GM06990 (cell line): ENCODE measurements at regions not wholly inside any gene's neighbourhood (a gene's known extent, or its start where the extent isn't known, plus 50 kb on each side); places are given as distances from the start of the nearest gene placed in this dataset.

Source experiments
- DNase-seq: peaks from one replicate; pipeline ENCODE4 v3.0.0-alpha.2; 2011; ENCODE audit not compliant: insufficient read length; ENCODE audit errors: extremely low read depth
- H3K27me3 ChIP-seq: replicated peaks from 2 replicates; pipeline ENCODE4 v1.6.0; 2011; ENCODE audit warnings: low read length; ENCODE audit not compliant: control insufficient read depth, insufficient read depth
- H3K36me3 ChIP-seq: 2 replicates; pipeline ENCODE4 v1.5.1; 2011; ENCODE audit warnings: low read length; ENCODE audit not compliant: control insufficient read depth, insufficient read depth
- H3K4me3 ChIP-seq: replicated peaks from 2 replicates; pipeline ENCODE4 v1.5.1; 2011; ENCODE audit warnings: low read depth, mild to moderate bottlenecking, control low read depth, low read length
- TF ChIP-seq, protein P1 (sequence below): IDR thresholded peaks from 2 replicates; pipeline ENCODE4 v1.5.1; 2011; ENCODE audit warnings: low read length, control low read depth, mild to moderate bottlenecking, inconsistent platforms; ENCODE audit not compliant: insufficient read depth, poor library complexity, severe bottlenecking

GRCh38 chr3:152127058-152127457 is 141.7 kb upstream of the MBNL1 start:
- peak; percentile 83 for DNase-seq
- Histone ChIP-seq H3K4me3 (no peak overlapping the region), H3K27me3 (no peaks in the 10 kb centered on the region), H3K36me3 (no peaks in the 10 kb centered on the region)
- TF ChIP-seq, protein P1, sequence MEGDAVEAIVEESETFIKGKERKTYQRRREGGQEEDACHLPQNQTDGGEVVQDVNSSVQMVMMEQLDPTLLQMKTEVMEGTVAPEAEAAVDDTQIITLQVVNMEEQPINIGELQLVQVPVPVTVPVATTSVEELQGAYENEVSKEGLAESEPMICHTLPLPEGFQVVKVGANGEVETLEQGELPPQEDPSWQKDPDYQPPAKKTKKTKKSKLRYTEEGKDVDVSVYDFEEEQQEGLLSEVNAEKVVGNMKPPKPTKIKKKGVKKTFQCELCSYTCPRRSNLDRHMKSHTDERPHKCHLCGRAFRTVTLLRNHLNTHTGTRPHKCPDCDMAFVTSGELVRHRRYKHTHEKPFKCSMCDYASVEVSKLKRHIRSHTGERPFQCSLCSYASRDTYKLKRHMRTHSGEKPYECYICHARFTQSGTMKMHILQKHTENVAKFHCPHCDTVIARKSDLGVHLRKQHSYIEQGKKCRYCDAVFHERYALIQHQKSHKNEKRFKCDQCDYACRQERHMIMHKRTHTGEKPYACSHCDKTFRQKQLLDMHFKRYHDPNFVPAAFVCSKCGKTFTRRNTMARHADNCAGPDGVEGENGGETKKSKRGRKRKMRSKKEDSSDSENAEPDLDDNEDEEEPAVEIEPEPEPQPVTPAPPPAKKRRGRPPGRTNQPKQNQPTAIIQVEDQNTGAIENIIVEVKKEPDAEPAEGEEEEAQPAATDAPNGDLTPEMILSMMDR = no peak

DNA sequence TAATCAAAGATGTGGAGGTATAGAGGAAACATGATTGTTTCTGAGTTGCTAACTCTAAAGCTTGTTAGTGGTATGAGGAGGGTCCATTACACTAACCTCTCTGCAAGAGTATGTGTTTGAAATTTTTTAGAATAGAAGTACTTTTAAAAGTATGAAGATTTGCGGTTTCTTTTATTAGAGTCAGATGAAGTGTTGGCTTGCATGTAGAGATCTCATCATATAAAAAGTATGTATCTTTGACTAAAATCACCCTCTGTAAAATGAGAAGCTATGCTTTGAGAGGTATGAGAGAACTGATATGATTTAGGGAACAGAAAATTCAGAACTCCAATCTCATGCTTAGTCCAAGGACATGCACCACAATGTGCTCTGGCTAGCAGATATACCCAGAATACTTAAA is 140.4 kb upstream of the MBNL1 start:
- H3K4me3 ChIP-seq = no peak overlapping the region
- DNase-seq = no peak

DNA sequence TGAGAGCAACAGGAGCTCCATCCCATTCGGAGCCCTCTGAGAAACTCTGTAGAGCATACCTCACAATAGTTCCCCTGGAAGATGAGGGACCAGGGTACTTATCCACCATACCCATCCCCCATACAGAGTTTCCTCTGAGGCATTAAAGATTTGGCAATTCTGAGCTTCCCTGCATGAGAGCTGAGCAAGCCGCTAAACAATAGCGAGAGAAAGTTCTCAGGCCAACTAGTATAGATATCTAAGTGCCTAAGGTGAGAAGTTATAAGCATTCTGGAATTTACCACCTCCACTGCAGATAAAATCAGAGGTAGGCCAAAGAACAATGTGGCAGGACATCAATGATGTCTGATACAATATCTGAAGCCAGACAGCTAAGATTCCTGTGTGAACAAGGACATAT is 129.1 kb upstream of the MBNL1 start:
- Histone ChIP-seq H3K4me3 (no peak overlapping the region), H3K27me3 (no peaks in the 10 kb centered on the region), H3K36me3 (no peaks in the 10 kb centered on the region)
- DNase-seq = no peak
- TF ChIP-seq, protein P1 = no peak

More for the DNA sequence above, 140.4 kb upstream of the MBNL1 start:
- H3K36me3 ChIP-seq = no peaks in the 10 kb centered on the region
- H3K27me3 ChIP-seq = no peaks in the 10 kb centered on the region
- TF ChIP-seq, protein P1 = no peak

GRCh38 chr3:152146461-152146860 is 122.3 kb upstream of the MBNL1 start:
- TF ChIP-seq, protein P1 = no peak
- Histone ChIP-seq H3K4me3 (no peak overlapping the region), H3K27me3 (no peaks in the 10 kb centered on the region), H3K36me3 (no peaks in the 10 kb centered on the region)
- DNase-seq = no peak

GRCh38 chr3:152147748-152148147 is 121.0 kb upstream of the MBNL1 start:
- no peaks in the 10 kb centered on the region for H3K27me3 ChIP-seq
- TF ChIP-seq, protein P1 = no peak
- DNase-seq = no peak

DNA sequence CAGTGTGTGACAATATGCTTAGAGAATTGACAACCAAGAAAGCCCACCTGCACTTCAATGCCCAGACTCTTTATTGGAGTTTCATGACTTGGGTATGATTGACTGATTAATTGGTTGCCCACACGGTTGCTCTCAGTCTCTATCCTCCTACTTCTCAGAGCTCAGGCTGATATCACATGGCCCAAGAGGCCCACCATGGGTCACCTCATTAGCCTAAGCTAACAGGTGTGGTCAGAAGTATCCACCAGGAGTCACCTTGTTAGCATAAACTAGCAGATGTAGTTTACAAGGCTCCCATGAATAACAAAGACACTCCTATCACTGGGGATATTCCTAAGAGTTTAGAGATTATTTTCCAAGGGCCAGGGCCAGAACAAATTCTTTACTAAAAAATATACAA is 120.2 kb upstream of the MBNL1 start:
- H3K4me3 ChIP-seq = no peak overlapping the region
- H3K27me3 ChIP-seq = no peaks in the 10 kb centered on the region
- no peak for DNase-seq
- H3K36me3 ChIP-seq = no peaks in the 10 kb centered on the region
- TF ChIP-seq, protein P1 = no peak

More at GRCh38 chr3:152147748-152148147, 121.0 kb upstream of the MBNL1 start:
- Histone ChIP-seq H3K36me3 (no peaks in the 10 kb centered on the region), H3K4me3 (no peak overlapping the region)
